K562 (cell line): ENCODE measurements at regions not wholly inside any gene's neighbourhood (a gene's known extent, or its start where the extent isn't known, plus 50 kb on each side); places are given as distances from the start of the nearest gene placed in this dataset.

Experiments
- CHCHD3 ChIP-seq: fragments of 250-450 bp; sonication (Bioruptor Pico); IDR thresholded peaks from 2 replicates; pipeline ENCODE4 v2.1.2; 2022; ENCODE audit warnings: mild to moderate bottlenecking
- EZH2 ChIP-seq: IDR thresholded peaks from 2 replicates; pipeline ENCODE4 v1.6.1; 2012; ENCODE audit warnings: low read depth, mild to moderate bottlenecking, inconsistent platforms, low read length, borderline replicate concordance
- NFIC ChIP-seq: fragments of 450-650 bp; IDR thresholded peaks from 2 replicates; pipeline ENCODE4 v1.6.1; 2017; ENCODE audit warnings: mild to moderate bottlenecking, inconsistent platforms
- POLR2A ChIP-seq: fragments of 450-650 bp; conservative IDR thresholded peaks from 2 replicates; pipeline ENCODE4 v1.6.1; 2016
- YY1 ChIP-seq, 3 experiments: IDR thresholded peaks; 2 replicates each; pipeline ENCODE4 v1.6.1; 2011; ENCODE audit warnings: low read length in 2 of 3, mild to moderate bottlenecking in 2 of 3, moderate library complexity in 2 of 3, borderline replicate concordance in 1 of 3, control low read depth in 1 of 3, low read depth in 1 of 3; ENCODE audit not compliant: insufficient read depth in 3 of 3, insufficient replicate concordance in 2 of 3, control insufficient read depth in 1 of 3, insufficient read length in 1 of 3; ENCODE audit errors: extremely low read depth in 1 of 3

DNA sequence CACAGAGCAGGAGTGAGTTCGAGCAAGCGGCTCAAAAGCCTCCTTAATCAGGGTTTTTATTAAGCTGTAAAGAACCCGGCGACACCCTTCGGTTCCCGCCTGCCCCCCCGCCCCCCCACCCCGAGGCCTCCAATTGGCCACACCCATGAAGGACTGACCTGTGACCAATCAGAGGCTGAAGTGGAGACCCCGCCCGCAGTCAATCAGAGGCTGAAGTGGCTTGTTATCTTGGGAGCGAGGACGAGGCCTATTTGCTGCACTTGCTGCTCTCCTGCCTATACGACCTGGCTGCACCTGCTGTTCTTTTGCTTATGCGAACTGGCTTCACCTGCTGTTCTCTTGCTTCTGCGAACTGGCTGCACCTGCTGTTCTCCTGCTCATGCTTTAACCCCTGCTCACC, 844.9 kb downstream of the OLFM4 start:
- no peak for TF ChIP-seq EZH2
- TF ChIP-seq NFIC: no peak
- TF ChIP-seq CHCHD3: no peak
- no peak for TF ChIP-seq YY1 (IDR thresholded peaks at IDR 0.05; ENCODE audit: borderline replicate concordance in 1 of 3, control insufficient read depth in 1 of 3, extremely low read depth in 1 of 3, insufficient read depth in 3 of 3, insufficient read length in 1 of 3, insufficient replicate concordance in 2 of 3, low read depth in 1 of 3, low read length in 2 of 3)
- TF ChIP-seq POLR2A: no peak
